ENCODE measurements at regions not wholly inside any gene's neighbourhood (a gene's known extent, or its start where the extent isn't known, plus 50 kb on each side); places are given as distances from the start of the nearest gene placed in this dataset.
"Not testable (repeated sequence)": the region's sequence is repeated elsewhere in the genome, so short reads cannot be mapped to it uniquely, and the experiment has no call there.

DNA sequence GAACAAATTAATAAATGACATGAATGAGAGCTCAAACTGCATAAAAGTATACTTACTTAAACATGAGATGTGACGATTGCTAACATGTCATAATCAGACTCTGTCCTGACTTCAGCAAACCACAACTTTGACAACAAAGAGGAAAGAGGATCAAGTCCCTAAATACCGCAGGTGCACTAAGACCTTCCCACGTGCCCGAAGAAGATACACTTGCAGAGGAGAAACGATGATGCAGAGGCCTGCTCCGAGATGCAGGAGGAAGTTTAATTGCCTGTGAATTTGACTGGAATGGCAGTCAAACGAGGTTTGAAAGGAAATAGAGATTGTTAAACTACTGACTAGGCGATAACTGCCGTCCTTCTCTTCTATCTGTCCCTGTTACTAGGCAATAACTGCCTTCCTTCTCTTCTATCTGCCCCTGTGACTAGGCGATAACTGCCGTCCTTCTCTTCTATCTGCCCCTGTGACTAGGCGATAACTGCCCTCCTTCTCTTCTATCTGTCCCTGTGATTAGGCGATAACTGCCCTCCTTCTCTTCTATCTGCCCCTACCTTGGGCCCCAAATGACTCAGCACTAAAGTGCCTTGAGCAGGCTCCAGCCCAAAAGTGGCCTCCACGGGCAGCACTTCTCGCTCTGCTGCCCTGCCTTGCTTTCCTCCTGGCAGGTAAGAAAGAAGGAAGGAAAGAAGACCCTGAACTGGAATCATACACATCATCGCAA is 2226.0 kb upstream of the DEFB115 start:
- not testable (repeated sequence) for DNase-seq

DNA sequence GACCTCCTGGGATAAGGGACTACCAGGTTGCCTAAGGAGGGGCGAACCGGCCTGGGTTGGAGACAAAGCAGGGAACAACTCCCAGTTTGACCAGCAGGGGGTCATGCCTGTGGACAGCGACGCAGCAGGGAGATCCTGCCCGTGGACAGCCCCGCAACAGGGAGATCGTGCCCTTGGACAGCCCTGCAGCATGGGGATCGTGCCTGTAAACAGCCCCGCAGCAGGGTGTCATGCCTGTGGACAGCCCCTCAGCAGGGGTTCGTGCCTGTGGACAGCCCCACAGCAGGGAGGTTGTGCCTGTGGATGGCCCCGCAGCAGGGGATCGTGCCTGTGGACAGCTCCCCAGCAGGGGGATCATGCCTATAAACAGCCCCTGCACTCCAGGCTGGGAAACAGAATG is 2213.2 kb upstream of the DEFB115 start:
- not testable (repeated sequence) for DNase-seq

DNA sequence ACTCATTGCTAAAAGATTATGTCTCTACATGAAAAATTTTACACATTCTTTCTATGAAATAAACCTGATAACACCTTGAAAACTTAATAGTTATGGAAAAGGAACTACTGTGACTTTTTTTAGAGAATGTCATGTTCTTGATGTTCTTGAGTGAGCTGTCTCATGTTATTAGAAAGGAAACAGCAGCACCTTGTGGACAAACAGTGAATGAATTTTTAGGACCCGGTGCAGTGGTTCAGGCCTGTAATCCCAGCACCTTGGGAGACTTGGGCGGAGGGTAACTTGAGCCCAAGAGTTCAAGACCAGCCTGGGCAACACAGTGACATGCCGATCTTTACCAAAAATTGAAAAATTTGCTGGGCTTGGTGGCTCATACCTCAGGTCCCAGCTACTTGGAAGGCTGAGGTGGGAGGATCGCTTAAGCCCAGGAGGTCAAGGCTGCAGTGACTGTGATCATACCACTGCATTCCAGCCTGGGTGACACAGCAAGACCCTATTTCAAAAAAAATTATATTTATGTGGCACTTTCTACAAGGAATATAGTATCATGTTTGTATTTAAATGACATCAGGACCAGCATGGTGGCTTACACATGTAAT is 2207.4 kb upstream of the DEFB115 start:
- DNase-seq = not testable (repeated sequence)

DNA sequence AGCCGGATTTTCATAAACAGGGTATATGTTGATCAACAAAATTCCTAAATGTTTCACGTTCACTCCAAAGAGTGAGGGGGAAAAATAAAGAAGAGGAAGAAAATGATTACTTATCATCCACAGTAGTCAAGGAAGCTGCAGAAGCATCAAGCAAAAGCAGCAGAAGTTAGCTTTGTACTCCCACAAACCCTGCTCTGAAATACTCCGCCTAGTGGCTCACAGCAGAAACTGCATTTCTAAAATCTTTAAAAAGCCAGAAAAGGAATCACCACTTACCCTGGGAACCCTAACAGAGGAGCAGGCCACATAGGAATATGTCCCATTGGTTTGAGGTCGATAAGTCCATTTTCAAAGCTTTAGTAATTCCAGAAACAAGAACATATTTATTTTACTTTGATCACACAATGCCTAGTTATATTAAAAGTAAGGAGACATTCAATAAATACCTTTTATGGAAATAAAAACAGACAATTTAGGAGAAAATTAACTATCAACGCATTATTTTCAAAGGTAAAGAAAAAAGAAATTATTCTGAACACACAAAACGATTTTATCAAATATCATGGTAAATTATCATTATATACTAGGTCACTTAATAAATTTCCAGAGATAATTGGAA is 2199.5 kb upstream of the DEFB115 start:
- DNase-seq = not testable (repeated sequence)

DNA sequence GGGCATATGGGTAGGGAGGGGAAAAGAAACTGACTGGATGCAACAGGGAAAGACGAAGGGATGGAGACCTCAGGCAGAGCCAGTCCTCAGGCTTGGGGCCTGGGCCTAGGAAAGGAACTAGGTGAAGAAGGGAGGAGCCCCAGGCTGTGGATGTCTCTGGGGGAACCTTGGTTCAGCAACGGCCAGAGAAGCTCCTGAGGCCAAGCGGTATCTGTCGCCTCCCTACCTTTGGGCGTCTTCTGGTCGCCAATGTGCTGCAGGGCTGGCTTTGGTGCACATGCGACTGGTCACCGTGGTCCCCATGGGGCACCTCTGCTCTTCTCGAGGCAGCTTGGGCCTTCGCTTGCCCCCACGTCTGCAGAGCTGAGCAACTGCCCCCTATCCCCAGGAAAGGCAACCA is 2195.0 kb upstream of the DEFB115 start:
- DNase-seq = not testable (repeated sequence)

DNA sequence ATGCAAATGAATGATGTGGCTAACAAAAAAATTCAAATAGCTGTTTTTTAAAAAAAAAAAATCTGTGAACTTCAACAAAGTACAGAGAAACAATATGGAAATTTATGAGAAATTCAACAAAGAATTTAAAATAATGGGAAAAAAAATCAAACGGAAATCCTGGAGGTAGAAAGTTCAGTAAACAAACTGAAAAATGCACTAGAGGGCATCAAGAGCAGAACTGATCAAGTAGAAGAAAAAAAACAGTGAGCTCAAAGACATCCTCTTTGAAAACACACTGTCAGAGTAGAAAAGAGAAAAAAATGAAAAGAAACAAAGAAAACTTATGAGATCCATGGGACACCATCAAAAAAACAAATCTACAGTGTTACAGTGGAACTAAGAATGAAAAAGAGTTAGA is 2191.1 kb upstream of the DEFB115 start:
- DNase-seq = not testable (repeated sequence)

DNA sequence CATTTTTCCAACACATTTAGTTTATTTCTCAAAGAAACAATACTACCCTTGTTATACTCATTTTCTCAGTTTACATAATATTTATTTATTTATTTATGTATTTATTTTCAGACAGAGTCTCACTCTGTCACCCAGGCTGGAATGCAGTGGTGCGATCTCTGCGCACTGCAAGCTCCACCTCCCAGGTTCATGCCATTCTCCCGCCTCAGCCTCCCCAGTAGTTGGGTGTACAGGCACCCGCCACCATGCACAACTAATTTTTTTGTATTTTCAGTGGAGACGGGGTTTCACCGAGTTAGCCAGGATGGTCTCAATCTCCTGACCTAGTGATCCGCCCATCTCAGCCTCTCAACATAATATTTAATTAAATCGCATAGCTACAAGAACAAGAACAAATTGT is 2183.8 kb upstream of the DEFB115 start:
- DNase-seq = not testable (repeated sequence)

DNA sequence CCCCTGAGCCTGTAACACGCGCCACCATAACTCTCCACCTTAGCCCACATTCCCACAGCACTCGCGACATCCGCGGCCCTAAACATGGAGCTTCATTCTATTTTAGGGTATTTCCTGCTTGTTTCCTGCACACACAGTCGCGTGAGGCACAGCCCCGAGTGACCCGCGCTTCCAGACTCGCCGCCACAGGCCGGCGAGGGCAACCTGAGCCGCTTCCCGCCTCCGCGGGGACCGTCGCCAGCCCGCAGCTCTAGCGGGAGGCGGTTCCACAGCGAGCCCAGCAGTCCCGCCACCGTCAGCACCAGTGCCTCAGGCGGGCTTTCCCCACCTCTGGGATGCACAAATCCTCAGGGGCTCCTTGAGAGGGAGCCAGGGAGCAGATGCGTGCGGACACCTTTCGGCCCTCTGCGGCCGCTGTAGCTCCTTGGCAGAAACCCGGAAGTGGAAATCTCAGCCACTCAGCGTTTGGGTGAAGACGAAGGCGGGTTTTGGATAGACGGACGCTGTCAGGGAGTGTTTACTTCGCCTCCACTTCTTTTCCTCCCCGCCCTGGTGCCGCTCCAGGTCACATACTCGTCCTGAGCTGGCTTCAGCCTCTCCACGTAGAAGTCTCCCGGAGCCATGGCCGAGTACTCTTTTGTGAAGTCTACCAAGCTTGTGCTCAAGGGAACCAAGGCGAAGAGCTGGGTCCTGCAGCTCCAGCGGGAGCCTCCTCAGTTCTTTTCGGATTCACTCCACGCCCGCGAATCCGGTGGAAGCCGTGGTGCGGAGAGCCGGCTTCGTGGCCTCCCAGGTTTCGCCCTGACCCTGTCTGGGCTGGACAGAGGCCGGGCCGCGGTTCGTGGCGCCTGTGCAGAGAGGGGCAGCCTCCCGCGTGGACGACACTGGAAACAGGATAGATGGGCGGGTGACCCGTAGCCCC is 2177.4 kb upstream of the DEFB115 start:
- peak; percentile 69 for DNase-seq

DNA sequence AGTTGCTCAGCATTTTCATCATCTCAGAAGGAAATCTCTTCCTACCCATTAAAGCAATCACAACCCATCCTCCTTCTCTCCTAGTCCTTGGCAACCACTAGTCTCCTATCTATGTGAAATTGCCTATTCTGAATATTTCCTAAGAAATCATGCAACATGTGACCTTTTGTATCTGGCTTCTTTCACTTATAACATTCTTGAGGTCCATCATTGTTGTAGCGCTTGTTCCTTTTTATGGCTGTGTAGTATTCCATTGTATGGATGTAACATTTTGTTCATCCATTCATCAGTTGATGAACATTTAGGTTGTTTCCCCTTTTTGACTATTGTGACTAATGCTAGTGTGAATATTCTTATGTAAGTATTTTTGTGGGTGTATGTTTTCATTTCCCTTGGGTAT is 2175.8 kb upstream of the DEFB115 start:
- not testable (repeated sequence) for DNase-seq

DNA sequence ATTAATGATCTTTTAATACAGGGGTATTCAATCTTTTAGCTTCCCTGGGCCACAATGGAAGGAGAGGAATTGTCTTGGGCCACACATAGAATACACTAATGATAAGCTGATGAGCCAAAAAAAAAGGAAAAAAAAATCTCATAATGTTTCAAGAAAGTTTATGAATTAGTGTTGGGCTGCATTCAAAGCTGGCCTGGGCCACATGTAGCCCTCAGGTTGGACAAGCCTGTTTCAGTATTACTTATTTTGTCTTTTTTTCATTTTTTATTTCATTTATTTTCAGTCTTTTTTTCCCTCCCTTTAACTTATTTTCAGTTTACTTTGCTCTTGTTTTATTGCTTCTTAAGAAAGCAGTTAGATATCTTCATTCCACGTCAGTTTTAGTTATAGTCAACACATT is 2171.8 kb upstream of the DEFB115 start:
- no peak for DNase-seq

DNA sequence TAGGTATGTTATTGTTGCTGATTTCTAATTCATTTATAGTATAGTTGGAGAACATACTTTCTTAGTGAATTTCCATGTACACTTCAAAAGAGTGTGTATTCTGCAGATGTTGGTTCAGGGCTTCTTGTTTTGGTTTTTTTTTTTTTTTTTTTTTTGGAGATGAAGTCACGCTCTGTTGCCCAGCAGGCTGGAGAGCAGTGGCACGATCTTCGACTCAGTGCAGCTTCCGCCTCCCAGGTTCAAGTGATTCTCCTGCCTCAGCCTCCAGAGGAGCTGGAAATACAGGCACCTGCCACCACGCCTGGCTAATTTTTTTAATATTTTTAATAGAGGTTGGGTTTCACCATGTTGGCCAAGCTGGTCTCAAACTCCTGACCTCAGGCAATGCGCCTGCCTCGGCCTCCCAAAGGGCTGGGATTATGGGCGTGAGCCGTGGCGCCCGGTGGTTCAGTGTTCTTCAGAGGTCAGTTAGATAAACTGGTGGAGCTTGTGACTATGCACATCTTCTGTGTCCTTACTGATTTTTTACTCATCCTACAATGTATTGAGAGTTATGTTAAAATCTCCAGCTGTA is 2171.2 kb upstream of the DEFB115 start:
- not testable (repeated sequence) for DNase-seq

DNA sequence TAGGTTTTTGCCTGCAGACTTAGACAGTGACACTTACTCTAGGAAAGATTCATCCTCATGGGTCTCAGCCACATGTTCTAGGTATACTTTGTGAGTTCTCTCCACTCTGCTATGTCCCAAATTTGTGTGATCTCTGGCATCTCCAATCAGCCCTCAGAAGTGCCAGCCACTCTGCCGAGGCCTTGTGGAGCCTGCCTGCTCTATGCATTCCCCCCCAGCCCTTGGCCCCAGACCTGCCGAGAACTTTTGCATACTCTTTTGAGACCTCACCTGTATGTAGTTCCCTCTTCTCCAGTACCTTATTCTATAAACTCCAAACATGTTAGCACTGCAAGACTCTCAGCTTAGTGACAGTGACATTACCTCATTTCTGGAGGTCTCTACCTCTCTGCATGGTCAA is 2170.5 kb upstream of the DEFB115 start:
- DNase-seq = no peak

DNA sequence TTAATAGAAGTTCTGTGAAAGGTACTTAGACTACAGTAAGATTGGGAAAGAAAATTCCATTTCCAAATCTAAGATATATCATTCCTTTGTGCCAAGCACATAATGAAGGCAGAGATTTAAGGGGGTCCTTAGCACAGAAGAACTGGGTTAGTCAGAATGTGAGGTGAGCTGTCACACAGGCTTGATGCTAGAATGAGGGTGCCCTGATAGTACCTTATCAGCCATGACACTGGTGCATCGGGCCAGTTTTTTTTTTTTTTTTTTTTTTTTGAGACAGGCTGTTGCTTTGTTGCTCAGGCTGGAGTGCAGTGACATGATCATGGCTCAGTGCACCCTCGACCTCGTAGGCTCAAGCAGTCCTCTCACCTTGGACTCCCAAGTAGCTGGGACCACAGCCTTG is 2169.6 kb upstream of the DEFB115 start:
- not testable (repeated sequence) for DNase-seq

DNA sequence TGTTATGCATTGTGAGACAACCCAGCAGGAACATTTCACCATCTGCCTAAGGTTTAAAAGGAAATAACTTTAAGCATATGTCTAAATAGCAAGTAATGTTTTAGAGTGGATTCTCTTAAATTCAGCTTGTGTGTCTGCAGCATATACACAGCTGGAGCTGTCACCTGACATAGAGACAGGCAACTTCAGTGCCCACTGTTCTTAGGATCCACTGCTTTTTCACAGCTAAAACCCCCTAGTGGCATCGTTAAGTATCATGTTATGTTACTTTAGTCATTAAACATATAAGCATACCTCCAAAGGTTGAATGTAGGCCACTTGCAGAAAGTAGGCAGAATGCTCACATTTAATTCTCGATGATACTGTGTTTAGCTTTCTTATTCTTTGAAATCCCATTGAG is 2169.0 kb upstream of the DEFB115 start:
- not testable (repeated sequence) for DNase-seq

DNA sequence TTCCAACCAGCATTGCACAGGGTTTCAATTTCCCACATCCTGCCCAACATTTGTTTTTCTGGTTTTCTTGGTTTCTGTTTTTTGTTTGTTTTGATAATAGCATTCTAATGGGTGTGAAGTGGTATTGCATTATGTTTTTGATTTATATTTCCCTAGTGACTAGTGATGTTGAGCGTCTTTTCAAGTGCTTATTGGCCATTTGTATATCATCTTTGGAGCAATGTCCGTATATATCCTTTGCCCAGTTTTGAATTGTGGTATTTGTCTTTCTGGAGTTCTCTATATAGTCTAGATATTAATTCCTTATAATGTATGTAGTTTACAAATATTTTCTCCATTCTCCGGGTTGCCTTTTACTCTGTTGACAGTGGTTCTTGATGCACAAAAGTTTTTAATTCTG is 2168.1 kb upstream of the DEFB115 start:
- not testable (repeated sequence) for DNase-seq

DNA sequence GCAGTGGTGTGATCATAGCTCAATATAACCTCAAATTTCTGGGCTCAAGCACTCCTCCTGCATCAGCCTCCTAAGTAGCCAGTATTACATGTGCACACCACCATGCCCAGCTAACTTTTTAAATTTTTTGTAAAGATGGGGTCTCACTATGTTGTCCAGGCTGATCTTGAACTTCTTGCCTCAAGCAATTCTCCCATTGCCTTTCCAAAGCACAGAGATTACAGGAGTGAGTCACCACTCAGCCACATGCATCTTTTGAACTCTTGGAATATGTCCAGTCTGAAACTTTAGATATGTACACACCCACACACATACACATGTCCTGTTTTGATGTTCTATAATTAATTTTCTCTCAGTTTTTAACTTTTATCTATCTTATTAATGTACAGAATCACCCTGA is 2163.5 kb upstream of the DEFB115 start:
- not testable (repeated sequence) for DNase-seq

DNA sequence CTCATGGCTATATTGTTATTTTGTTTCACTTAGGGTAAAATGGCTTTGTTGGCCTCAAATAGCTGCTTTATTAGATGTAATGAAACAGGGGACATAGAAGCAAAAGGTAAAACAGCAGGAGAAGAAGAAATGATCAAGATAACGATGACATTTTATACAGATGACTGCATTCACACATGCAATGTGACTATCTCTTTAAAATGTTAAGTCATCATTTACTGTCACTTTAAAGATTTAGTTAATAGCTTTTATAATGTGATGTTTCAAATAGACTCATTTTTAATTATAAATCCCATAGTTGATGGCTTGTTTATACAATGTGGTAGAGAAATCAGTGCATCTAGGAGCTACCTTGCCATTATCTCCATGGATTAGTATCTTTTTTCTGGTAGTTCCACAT is 2160.8 kb upstream of the DEFB115 start:
- DNase-seq = not testable (repeated sequence)

DNA sequence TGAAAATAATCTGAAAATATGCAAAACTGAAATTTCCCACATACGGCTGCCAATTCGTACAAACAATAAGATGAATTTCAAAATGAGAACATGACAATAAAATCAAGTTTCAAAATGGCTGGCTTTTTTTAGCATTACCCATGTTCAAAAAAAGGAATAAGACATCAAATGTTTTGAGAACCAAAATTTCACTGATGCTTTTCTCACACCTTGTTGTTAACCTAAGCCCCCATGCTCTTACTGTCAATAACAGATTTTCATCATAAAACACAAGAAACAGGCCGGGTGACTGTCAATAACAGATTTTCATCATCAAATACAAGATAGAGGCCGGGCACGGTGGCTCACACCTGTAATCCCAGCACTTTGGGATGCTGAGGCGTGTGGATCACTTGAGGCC is 2149.6 kb upstream of the DEFB115 start:
- not testable (repeated sequence) for DNase-seq

DNA sequence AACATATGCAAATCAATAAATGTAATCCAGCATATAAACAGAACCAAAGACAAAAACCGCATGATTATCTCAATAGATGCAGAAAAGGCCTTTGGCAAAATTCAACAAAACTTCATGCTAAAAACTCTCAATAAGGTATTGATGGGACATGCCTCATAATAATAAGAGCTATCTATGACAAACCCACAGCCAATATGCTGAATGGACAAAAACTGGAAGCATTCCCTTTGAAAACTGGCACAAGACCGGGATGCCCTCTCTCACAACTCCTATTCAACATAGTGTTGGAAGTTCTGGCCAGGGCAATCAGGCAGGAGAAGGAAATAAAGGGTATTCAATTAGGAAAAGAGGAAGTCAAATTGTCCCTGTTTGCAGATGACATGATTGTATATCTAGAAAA is 2148.1 kb upstream of the DEFB115 start:
- DNase-seq = not testable (repeated sequence)

DNA sequence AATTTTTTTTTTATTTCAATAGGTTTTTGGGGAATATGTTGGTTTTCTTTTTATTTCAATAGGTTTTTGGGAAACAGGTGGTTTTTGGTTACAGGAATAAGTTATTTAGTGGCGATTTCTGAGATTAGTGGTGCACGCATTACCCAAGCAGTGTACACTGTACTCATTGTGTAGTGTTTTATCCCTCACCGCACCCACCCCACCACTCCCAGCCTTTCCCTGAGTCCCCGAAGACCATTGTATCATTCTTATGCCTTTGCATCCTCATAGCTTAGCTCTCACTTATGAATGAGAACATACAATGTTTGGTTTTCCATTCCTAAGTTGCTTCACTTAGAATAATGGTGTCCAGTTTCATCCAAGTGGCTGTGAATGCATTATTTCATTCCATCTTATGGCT is 2142.4 kb upstream of the DEFB115 start:
- DNase-seq = not testable (repeated sequence)

DNA sequence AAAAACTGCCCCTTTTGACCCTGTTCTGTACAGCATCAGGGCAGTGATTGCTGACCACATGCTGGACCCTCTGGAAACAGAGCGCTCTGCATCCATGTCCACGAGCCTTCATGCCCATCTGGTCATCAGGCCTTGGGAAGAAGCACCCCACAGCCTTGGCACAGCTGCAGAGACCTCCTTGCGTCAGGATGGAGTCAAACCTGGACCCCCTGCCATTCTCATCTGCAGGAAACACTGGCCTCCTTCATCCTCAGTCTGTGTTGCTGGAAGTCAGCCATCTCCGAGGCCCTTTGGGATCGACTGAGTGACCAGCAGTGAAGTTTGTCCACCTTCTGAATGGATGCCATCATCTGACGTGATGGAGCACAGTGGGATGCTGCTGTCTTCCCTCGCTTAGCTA is 2138.3 kb upstream of the DEFB115 start:
- no peak for DNase-seq

DNA sequence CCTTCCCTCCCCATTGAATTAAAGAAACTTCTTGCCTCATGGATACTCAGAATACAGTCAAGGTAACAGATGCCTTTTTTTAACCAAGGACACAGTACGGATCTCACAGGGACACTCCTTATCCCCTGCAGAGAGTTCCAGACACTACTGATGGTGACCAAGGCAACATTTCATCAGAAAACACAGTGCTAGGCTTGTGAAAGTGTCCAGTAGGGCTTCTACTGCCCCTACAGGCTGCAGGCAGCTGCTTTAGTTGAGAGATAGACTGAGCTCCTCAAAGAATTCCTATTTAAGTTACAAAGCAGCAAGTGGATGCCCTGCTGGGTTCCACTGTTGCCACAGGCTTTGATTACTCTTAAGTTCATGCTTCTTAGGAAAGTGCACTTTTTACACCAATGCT is 2137.8 kb upstream of the DEFB115 start:
- not testable (repeated sequence) for DNase-seq

DNA sequence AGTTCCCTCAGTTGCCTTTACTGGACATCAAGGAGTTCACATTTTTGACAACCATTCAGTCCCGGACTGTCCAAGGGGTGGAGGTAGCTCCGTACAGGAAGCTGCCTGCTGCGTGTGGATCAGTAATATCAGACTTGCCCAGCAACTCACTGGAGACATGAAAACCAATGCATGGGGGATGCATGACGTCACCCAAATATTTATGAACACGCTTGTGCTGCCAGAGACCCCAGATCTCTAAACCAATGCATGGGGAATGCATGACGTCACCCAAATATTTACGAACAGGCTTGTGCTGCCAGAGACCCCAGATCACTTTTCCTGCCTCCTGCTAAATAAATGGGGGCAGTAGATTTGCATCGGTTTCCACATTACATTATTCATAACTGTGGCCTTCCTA is 2137.4 kb upstream of the DEFB115 start:
- DNase-seq = not testable (repeated sequence)

All from fibroblast of skin of right quadriceps (primary cell).